Body of pancreas (tissue), 4 donors: ENCODE measurements at regions not wholly inside any gene's neighbourhood (a gene's known extent, or its start where the extent isn't known, plus 50 kb on each side); places are given as distances from the start of the nearest gene placed in this dataset.
A peak's percentile ranks its signal among the peaks of the same experiment; 100 is the strongest.

Experiments
- ATAC-seq: fragments of 150-250 bp; one replicate; pipeline ENCODE4 v1.9.1; 2016
- DNase-seq, 4 donors: peaks; one replicate each; pipeline ENCODE4 v3.0.0-alpha.2; 2019
- H3K27ac ChIP-seq, 4 donors: fragments of 200-600 bp; sonication (generic); 1 replicate in 3 of 4; 2 replicates in 1 of 4; pipeline versions ENCODE4 v1.5.1 to v1.6.1; 2016 to 2019; ENCODE audit warnings: mild to moderate bottlenecking in 1 of 4, mixed read lengths in 1 of 4, moderate library complexity in 1 of 4
- H3K27me3 ChIP-seq, 2 donors: fragments of 200-600 bp; sonication (generic); one replicate each; pipeline ENCODE4 v1.6.0; 2016; ENCODE audit warnings: mild to moderate bottlenecking in 1 of 2
- H3K36me3 ChIP-seq, 2 donors: fragments of 200-600 bp; sonication (generic); replicated peaks in 1 of 2; 2 replicates each; pipeline ENCODE4 v1.5.1; 2016; ENCODE audit warnings: low read depth in 2 of 2; ENCODE audit not compliant: insufficient read depth in 1 of 2
- H3K4me1 ChIP-seq: fragments of 200-600 bp; sonication (generic); one replicate; pipeline ENCODE4 v1.6.0; 2016
- H3K4me3 ChIP-seq, 2 donors: fragments of 200-600 bp; sonication (generic); 1 replicate in 1 of 2; 2 replicates in 1 of 2; pipeline ENCODE4 v1.5.1; 2016 to 2019
- H3K9me3 ChIP-seq, 3 donors: fragments of 200-600 bp; sonication (generic); 1 replicate in 2 of 3; 2 replicates in 1 of 3; pipeline ENCODE4 v1.5.1; 2016
- POLR2A ChIP-seq, 3 donors: fragments of 450-650 bp; IDR thresholded peaks; one replicate each; pipeline ENCODE4 v1.6.1; 2016; ENCODE audit warnings: antibody characterized with exemption in 3 of 3, mild to moderate bottlenecking in 2 of 3
- WGBS, 2 donors: methylation state at CpG; one replicate each; pipeline ENCODE4 v1.1.5; 2017; 5-methylcytosine and 5-hydroxymethylcytosine counted together
- intact Hi-C: fragments of 100-400 bp; cut with DNase I; formaldehyde crosslinking; loops from one replicate; pipeline ENCODE4 v1.15.1; 2023
- TF ChIP-seq, protein P1 (sequence below), 7 experiments: fragments of 450-650 bp in 4 of 7; fragments of 200-600 bp in 3 of 7; sonication (generic) in 3 of 7; IDR thresholded peaks; one replicate each; pipeline ENCODE4 v1.5.1; 2016 to 2019; ENCODE audit warnings: antibody characterized with exemption in 7 of 7

DNA sequence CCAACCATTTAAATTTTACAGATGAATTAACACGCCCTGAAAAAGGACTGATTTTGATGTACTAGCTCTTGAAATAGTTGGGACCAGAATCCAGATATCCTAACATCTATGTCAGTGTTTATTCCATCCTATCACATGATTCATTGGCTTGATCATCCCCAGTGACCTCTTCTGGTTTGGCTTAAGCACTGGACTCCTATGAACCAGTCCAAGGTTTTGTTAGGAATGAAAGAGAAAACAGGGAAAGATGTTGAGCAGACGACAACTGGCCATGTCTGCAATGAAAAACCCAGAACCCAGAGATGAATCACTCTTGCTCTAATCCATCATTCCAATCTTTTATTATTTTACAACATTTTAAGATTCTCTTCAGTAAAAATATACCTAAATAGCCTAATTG lies 1080.9 kb downstream of the SORCS1 start:
- no peak for TF ChIP-seq POLR2A (IDR thresholded peaks at IDR 0.05)
- TF ChIP-seq, protein P1, sequence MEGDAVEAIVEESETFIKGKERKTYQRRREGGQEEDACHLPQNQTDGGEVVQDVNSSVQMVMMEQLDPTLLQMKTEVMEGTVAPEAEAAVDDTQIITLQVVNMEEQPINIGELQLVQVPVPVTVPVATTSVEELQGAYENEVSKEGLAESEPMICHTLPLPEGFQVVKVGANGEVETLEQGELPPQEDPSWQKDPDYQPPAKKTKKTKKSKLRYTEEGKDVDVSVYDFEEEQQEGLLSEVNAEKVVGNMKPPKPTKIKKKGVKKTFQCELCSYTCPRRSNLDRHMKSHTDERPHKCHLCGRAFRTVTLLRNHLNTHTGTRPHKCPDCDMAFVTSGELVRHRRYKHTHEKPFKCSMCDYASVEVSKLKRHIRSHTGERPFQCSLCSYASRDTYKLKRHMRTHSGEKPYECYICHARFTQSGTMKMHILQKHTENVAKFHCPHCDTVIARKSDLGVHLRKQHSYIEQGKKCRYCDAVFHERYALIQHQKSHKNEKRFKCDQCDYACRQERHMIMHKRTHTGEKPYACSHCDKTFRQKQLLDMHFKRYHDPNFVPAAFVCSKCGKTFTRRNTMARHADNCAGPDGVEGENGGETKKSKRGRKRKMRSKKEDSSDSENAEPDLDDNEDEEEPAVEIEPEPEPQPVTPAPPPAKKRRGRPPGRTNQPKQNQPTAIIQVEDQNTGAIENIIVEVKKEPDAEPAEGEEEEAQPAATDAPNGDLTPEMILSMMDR (IDR thresholded peaks at IDR 0.05): no peak
- intact Hi-C loops: no loop called here
- Histone ChIP-seq H3K36me3 (no peaks in the 10 kb centered on the region), H3K27ac (no peak overlapping the region), H3K4me3 (no peak overlapping the region), H3K27me3 (no peaks in the 10 kb centered on the region), H3K4me1 (no peaks in the 10 kb centered on the region), H3K9me3 (no peaks in the 10 kb centered on the region)
- 50 to 75% methylated on average over 2 of the region's 2 CpGs for WGBS, 2 donors
- DNase-seq: peak in 1 of 4 donors; percentile 5
- no peak for ATAC-seq

DNA sequence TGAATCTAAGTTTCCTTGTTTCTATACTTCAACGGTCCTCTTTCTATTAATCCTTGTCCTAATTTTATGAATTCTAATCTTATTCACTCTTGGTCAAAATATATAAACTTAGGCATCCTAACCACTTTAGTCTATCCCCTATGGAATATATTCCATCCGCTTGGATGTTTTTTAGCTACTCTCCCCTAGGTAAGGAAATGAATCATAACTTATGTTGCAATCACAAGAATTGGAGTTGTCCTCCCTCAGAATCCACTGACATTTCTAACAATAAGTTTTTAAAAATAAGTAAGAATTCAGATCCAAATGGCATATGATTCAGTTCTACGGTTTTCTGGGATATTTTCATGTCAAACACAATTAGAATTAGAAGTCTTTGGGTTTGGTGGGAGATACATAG lies 1081.6 kb downstream of the SORCS1 start:
- Histone ChIP-seq H3K27me3 (no peaks in the 10 kb centered on the region), H3K4me1 (no peaks in the 10 kb centered on the region), H3K36me3 (no peaks in the 10 kb centered on the region), H3K9me3 (no peaks in the 10 kb centered on the region), H3K4me3 (no peak overlapping the region), H3K27ac (no peak overlapping the region)
- TF ChIP-seq POLR2A (IDR thresholded peaks at IDR 0.05): no peak
- TF ChIP-seq, protein P1 (IDR thresholded peaks at IDR 0.05): no peak
- WGBS, 2 donors: 68 to 73% methylated on average over 3 of the region's 3 CpGs
- intact Hi-C loops: no loop called here
- no peak for ATAC-seq
- DNase-seq: no peak

DNA sequence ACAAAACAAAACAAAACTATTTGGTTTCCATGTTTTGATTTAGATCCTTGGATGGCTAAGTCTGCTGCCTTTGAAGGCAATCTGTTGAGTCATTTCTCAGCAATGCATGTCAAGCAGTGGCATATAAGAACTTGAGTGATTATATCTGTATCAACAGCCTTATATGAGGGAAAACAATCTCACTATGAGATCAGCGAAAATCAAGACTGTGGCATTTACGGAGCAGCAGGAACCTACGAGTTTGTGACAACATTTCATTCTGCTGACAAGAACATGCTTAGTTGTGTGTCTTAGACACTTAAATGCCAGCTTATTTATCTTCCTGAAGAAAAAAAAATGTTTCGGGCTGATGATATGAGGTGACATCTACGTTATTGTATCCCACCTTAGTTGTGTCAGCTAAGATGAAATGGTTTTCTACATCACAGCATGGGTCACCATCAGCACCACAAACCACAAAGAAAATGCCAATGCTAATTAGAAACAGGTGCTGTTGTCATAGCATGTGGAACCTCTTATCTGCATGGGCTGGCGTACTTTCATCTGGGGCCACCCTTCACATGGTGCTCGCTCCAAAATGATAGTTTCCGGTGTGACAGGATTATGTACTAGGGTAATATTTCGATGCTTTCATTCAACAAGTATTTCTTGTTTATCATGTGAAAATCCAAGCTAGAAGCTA lies 1085.5 kb downstream of the SORCS1 start:
- Histone ChIP-seq H3K9me3 (no peaks in the 10 kb centered on the region), H3K4me3 (no peak overlapping the region)
- ATAC-seq: no peak

DNA sequence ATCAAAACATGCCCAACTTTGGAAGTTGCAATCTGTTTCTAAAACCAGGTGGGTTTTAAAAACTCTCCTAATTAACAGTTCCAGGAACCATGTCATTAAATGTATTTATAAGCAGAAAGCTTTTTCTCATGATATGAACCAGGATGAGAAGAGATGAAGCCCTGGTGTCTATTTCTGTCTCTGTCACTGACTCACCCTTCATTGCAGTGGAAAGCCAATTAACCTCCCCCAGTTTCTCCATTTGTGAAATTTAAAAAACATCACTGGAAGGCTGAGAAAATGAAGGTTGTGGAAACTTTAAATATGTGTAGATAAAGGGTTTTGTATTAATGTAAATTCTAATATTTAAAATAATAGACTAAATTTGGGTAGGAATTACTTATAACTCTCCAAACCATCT lies 1088.0 kb downstream of the SORCS1 start:
- Histone ChIP-seq H3K27me3 (no peaks in the 10 kb centered on the region), H3K36me3 (no peaks in the 10 kb centered on the region), H3K4me3 (no peak overlapping the region), H3K27ac (no peak overlapping the region), H3K4me1 (no peaks in the 10 kb centered on the region), H3K9me3 (no peaks in the 10 kb centered on the region)
- DNase-seq: no peak
- no peak for ATAC-seq
- intact Hi-C loops: no loop called here
- TF ChIP-seq POLR2A (IDR thresholded peaks at IDR 0.05): no peak
- TF ChIP-seq, protein P1 (IDR thresholded peaks at IDR 0.05): no peak

More for the DNA sequence above, 1085.5 kb downstream of the SORCS1 start:
- 60 to 64% methylated on average over 9 of the region's 9 CpGs for WGBS, 2 donors
- Histone ChIP-seq H3K27ac (no peak overlapping the region), H3K36me3 (no peaks in the 10 kb centered on the region), H3K27me3 (no peaks in the 10 kb centered on the region), H3K4me1 (no peaks in the 10 kb centered on the region)
- DNase-seq: no peak
- TF ChIP-seq POLR2A (IDR thresholded peaks at IDR 0.05): no peak
- TF ChIP-seq, protein P1 (IDR thresholded peaks at IDR 0.05): no peak
- intact Hi-C loops: no loop called here

DNA sequence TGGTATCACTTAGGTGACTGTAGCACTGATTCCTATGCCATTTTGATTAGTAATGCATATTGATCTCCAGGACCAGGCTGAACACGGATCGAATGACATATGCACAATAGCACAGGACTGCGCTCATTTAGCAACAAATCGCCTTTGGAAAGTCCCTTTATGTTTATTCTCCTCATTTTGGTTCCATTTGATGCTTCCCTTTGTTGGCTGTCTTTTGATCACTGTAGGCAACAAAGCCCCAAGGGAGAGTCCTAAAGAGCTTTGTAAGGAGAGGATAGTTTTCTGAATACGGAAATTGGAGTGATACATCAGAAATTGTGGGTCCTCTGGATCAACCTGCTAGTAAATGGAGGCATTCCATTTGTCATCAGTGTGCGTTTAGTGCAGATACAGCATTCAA lies 1111.4 kb downstream of the SORCS1 start:
- H3K4me1 ChIP-seq: no peaks in the 10 kb centered on the region
- no peaks in the 10 kb centered on the region for H3K27me3 ChIP-seq
- H3K9me3 ChIP-seq: no peaks in the 10 kb centered on the region
- intact Hi-C loops: no loop called here
- DNase-seq (no peak), ATAC-seq (no peak)
- no peak overlapping the region for H3K27ac ChIP-seq
- TF ChIP-seq POLR2A (IDR thresholded peaks at IDR 0.05): no peak
- TF ChIP-seq, protein P1 (IDR thresholded peaks at IDR 0.05): no peak
- no peak overlapping the region for H3K4me3 ChIP-seq
- H3K36me3 ChIP-seq: no peaks in the 10 kb centered on the region
- 63 to 68% methylated on average over 6 of the region's 6 CpGs for WGBS, 2 donors
